Smooth muscle cell (in vitro differentiated cells): ENCODE measurements at regions not wholly inside any gene's neighbourhood (a gene's known extent, or its start where the extent isn't known, plus 50 kb on each side); places are given as distances from the start of the nearest gene placed in this dataset.

Experiments
- DNase-seq: peaks from one replicate; lab custom pipeline; 2025; ENCODE audit not compliant: unreplicated experiment; lab: John Stamatoyannopoulos, UW
- H2AFZ ChIP-seq: fragments of 200-600 bp; sonication (generic); 2 replicates; pipeline ENCODE4 v1.6.0; 2016; ENCODE audit warnings: antibody characterized with exemption, low read depth, mild to moderate bottlenecking
- H3F3A ChIP-seq: fragments of 200-600 bp; sonication (generic); 2 replicates; pipeline ENCODE4 v1.6.0; 2017; ENCODE audit warnings: antibody characterized with exemption, low read depth
- H3K27ac ChIP-seq: fragments of 200-600 bp; sonication (generic); 2 replicates; pipeline ENCODE4 v1.5.1; 2016; ENCODE audit warnings: low read depth, mild to moderate bottlenecking
- H3K27me3 ChIP-seq: fragments of 200-600 bp; sonication (generic); 2 replicates; pipeline ENCODE4 v1.6.1; 2016; ENCODE audit warnings: low read depth, mild to moderate bottlenecking
- H3K36me3 ChIP-seq: fragments of 200-600 bp; sonication (generic); 2 replicates; pipeline ENCODE4 v1.5.1; 2016; ENCODE audit warnings: low read depth
- H3K4me1 ChIP-seq: fragments of 200-600 bp; sonication (generic); 2 replicates; pipeline ENCODE4 v1.5.1; 2016; ENCODE audit warnings: low read depth
- H3K4me2 ChIP-seq: fragments of 200-600 bp; sonication (generic); 2 replicates; pipeline ENCODE4 v1.6.0; 2016; ENCODE audit warnings: mild to moderate bottlenecking
- H3K4me3 ChIP-seq: fragments of 200-600 bp; sonication (generic); 2 replicates; pipeline ENCODE4 v1.5.1; 2016; ENCODE audit warnings: mild to moderate bottlenecking
- H3K79me2 ChIP-seq: fragments of 200-600 bp; sonication (generic); 2 replicates; pipeline ENCODE4 v1.6.0; 2016; ENCODE audit warnings: low read depth, mild to moderate bottlenecking
- H3K9ac ChIP-seq: fragments of 200-600 bp; sonication (generic); 2 replicates; pipeline ENCODE4 v1.6.0; 2016; ENCODE audit warnings: low read depth
- H3K9me3 ChIP-seq: fragments of 200-600 bp; sonication (generic); replicated peaks from 2 replicates; pipeline ENCODE4 v1.5.1; 2016; ENCODE audit warnings: low read depth
- H4K20me1 ChIP-seq: fragments of 200-600 bp; sonication (generic); 2 replicates; pipeline ENCODE4 v1.6.0; 2016; ENCODE audit warnings: low read depth
- WGBS: methylation state at CpG from one replicate; pipeline ENCODE4 v1.1.7; 2016; ENCODE audit warnings: low lambda C conversion rate; 5-methylcytosine and 5-hydroxymethylcytosine counted together
- TF ChIP-seq, protein P1 (sequence below): fragments of 200-600 bp; sonication (generic); IDR thresholded peaks from 2 replicates; pipeline ENCODE4 v1.5.1; 2017; ENCODE audit warnings: borderline replicate concordance, mild to moderate bottlenecking, antibody characterized with exemption; ENCODE audit not compliant: insufficient read depth, poor library complexity, severe bottlenecking

- H3F3A ChIP-seq: no peaks in the 10 kb centered on the region
Measured at GRCh38 chr12:76250256-76250655, 98.0 kb downstream of the BBS10 start.

GRCh38 chr12:76249501-76249900 lies 98.7 kb downstream of the BBS10 start:
- Histone ChIP-seq H3F3A (no peaks in the 10 kb centered on the region), H2AFZ (no peak overlapping the region), H3K4me2 (no peak overlapping the region), H3K27me3 (no peaks in the 10 kb centered on the region), H3K4me1 (no peaks in the 10 kb centered on the region), H3K4me3 (no peak overlapping the region), H3K9me3 (no peaks in the 10 kb centered on the region), H3K9ac (no peak overlapping the region), H4K20me1 (no peaks in the 10 kb centered on the region), H3K27ac (no peak overlapping the region), H3K79me2 (no peaks in the 10 kb centered on the region), H3K36me3 (no peaks in the 10 kb centered on the region)
- 77% methylated on average over 2 of the region's 2 CpGs for WGBS
- TF ChIP-seq, protein P1, sequence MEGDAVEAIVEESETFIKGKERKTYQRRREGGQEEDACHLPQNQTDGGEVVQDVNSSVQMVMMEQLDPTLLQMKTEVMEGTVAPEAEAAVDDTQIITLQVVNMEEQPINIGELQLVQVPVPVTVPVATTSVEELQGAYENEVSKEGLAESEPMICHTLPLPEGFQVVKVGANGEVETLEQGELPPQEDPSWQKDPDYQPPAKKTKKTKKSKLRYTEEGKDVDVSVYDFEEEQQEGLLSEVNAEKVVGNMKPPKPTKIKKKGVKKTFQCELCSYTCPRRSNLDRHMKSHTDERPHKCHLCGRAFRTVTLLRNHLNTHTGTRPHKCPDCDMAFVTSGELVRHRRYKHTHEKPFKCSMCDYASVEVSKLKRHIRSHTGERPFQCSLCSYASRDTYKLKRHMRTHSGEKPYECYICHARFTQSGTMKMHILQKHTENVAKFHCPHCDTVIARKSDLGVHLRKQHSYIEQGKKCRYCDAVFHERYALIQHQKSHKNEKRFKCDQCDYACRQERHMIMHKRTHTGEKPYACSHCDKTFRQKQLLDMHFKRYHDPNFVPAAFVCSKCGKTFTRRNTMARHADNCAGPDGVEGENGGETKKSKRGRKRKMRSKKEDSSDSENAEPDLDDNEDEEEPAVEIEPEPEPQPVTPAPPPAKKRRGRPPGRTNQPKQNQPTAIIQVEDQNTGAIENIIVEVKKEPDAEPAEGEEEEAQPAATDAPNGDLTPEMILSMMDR: no peak
- DNase-seq: no peak

More at GRCh38 chr12:76250256-76250655, 98.0 kb downstream of the BBS10 start:
- Histone ChIP-seq H3K9ac (no peak overlapping the region), H3K4me2 (no peak overlapping the region), H3K79me2 (no peaks in the 10 kb centered on the region), H3K9me3 (no peaks in the 10 kb centered on the region), H3K27ac (no peak overlapping the region), H3K4me1 (no peaks in the 10 kb centered on the region), H3K4me3 (no peak overlapping the region), H4K20me1 (no peaks in the 10 kb centered on the region), H3K27me3 (no peaks in the 10 kb centered on the region), H3K36me3 (no peaks in the 10 kb centered on the region), H2AFZ (no peak overlapping the region)
- TF ChIP-seq, protein P1: no peak
- no peak for DNase-seq
- 58% methylated on average over 3 of the region's 3 CpGs for WGBS

DNA sequence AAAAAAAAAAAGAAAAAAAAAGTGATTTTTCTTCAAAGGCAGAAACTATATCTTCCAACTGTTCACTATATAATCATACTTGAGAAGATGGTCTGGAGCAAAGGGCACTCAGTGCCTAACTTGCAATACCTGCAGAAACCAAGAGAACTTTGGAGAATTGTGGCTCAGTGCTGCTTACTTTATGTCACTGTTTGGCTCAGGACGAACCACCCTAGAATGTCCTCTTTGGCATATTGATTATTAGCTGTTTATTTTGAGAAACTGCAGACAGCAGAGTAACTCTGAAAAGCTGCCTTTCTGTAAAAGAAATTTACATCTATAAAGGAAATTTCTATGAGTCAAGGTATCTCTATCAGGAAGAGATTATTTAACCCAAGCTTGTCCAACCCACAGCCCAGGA lies 100.2 kb downstream of the BBS10 start:
- TF ChIP-seq, protein P1: no peak
- Histone ChIP-seq H2AFZ (no peak overlapping the region), H3K4me1 (no peaks in the 10 kb centered on the region), H3K9ac (no peak overlapping the region), H3K27me3 (no peaks in the 10 kb centered on the region), H3K4me2 (no peak overlapping the region), H4K20me1 (no peaks in the 10 kb centered on the region), H3K27ac (no peak overlapping the region), H3K79me2 (no peaks in the 10 kb centered on the region), H3F3A (no peaks in the 10 kb centered on the region), H3K9me3 (no peaks in the 10 kb centered on the region), H3K4me3 (no peak overlapping the region), H3K36me3 (no peaks in the 10 kb centered on the region)
- DNase-seq: no peak
- 92% methylated on average over 1 of the region's 1 CpG for WGBS

DNA sequence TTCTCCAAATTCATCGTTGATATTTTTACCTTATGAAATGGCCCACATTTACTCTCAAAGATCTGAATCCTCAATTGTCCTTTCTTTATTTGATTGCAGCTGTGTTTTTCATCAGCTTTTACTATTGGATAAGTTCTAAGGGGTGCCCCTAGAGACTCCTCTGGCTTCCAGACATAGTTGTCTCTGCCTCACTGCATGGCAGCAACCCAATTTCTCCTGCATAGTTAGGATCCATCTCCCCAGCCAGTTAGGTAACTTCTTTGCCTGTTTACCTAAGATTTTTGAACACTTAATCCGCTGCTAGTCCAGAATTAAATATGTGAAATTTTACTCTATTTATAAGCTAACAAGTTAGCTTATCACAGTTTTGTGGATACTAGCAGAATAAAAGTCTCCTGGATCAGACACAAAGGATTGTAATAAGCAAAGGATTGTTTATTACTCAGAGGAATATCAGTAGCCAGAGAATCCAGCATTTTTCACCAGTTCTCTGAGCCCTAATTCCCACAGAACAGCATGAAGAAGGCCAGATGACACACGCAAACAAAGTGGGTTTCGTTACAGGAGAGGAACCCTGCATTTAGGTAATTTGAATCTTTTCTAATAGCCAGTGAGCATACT lies 101.1 kb downstream of the BBS10 start:
- Histone ChIP-seq H2AFZ (no peak overlapping the region), H3K9me3 (no peaks in the 10 kb centered on the region), H3K9ac (no peak overlapping the region), H3K4me2 (no peak overlapping the region), H3K4me3 (no peak overlapping the region), H3K27ac (no peak overlapping the region), H3F3A (no peaks in the 10 kb centered on the region), H3K4me1 (no peaks in the 10 kb centered on the region), H3K36me3 (no peaks in the 10 kb centered on the region), H4K20me1 (no peaks in the 10 kb centered on the region), H3K27me3 (no peaks in the 10 kb centered on the region), H3K79me2 (no peaks in the 10 kb centered on the region)
- no peak for DNase-seq
- TF ChIP-seq, protein P1: no peak
- WGBS: 91% methylated on average over 4 of the region's 4 CpGs
